ENCODE measurements at regions not wholly inside any gene's neighbourhood (a gene's known extent, or its start where the extent isn't known, plus 50 kb on each side); places are given as distances from the start of the nearest gene placed in this dataset.

DNA sequence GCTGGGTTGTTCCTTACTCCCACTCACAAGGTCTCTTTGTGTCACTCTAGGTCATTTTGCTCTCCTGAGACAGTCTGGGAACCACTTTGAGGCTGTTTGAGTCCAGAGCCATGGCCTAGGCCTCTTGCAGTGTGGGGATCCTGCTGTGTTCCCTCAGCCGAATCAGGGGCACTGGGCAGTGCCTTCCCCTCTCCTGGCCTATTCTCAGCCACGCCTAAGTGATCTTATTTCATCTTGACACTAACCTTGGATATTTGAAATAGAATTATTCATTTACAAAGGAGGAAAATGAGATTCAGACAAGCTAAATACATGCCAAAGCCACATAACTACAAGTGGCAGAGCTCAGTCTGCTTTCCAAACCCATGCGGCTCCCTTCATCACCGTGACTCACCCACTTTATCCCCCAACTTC, 557.2 kb upstream of the TBL1XR1 start:
- DNase-seq (no peak), ATAC-seq (no peak)
- Mint-ChIP-seq H3K9me3 (ENCODE audit: insufficient read depth) (no peaks in the 10 kb centered on the region), H3K36me3 (ENCODE audit: low read depth) (no peaks in the 10 kb centered on the region), H3K27ac (no peak overlapping the region), H3K4me3 (no peak overlapping the region), H3K27me3 (ENCODE audit: low read depth) (no peaks in the 10 kb centered on the region), H3K4me1 (ENCODE audit: low read depth) (peaks cover 3% of the 10 kb centered on the region)
- CTCF ChIA-PET: no interaction called here
- POLR2A ChIA-PET: no interaction called here

DNA sequence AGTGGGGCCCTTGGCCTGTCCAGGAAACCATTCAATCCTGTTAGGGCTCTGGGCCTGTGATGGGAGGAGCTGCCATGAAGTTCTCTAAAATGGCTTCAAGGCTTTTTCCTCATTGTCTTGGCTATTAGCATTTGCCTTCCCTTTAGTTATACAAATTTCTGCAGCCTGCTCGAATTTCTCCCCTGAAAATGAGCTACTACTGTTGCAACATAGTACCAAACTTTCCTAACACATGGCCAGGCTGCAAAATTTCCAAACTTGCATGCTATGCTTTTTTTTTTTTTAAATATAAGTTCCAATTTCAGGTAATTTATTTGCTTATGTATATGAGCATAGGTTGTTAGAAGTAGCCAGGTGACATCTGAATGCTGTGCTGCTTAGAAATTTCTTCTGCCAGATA, 560.8 kb upstream of the TBL1XR1 start:
- H3K4me1 Mint-ChIP-seq (ENCODE audit: low read depth): peaks cover 3% of the 10 kb centered on the region
- ChIA-PET POLR2A (interaction anchor here (0.7 kb wide), 1 partner anchor 398 kb away, joined by 4 read pairs; no protein-coding TSS in a partner anchor), CTCF (no interaction called here)
- peaks cover 7% of the 10 kb centered on the region for H3K9me3 Mint-ChIP-seq (ENCODE audit: insufficient read depth)
- H3K27me3 Mint-ChIP-seq (ENCODE audit: low read depth): no peaks in the 10 kb centered on the region
- no peak for ATAC-seq
- no peak overlapping the region for H3K4me3 Mint-ChIP-seq
- H3K27ac Mint-ChIP-seq: no peak overlapping the region
- peaks cover 5% of the 10 kb centered on the region for H3K36me3 Mint-ChIP-seq (ENCODE audit: low read depth)
- DNase-seq: no peak

DNA sequence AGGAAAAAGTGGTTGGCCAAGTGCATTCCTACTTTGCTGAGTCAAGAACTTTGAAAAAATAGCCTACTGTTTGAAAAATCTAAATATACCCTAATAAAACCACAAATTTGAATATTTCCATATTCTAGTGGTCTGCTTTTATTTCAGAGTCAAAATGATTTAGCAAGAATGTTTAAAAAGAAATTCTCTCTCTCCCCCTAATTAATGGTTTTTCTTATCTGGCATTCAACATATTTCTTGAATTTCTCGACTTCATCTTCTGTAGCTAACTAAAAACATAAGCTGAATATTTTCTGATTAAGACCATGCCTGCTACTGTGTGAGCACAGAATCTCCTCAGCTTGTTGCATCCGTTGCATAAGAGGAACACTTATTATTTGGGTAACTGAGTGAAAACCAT, 563.5 kb upstream of the TBL1XR1 start:
- POLR2A ChIA-PET: no interaction called here
- no peak for ATAC-seq
- CTCF ChIA-PET: no interaction called here

DNA sequence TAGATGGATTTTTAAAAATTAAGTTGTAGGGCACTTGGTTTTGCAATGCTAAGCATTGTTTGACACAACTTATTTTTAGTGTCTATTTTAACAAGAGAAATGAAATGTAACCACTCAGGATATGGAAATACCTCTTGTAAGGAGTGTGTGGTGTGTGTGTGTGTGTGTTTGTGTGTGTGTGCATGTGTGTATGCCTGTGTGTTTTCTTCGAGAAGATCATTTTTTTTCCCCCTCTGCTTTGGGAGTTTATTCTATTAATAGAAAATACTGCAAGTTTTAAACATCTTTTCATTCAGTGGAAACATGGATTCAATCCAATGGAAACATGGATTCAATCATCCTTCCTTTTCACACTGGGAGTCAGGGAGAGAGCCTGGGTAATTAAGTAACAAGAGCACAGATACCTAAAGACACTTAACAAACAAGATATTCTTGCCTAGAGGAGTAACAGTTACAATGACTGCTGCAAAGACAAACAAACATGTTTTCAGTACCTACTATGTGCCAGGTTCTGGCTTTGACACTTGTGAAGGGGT, 567.2 kb upstream of the TBL1XR1 start:
- Mint-ChIP-seq H3K27ac (no peak overlapping the region), H3K27me3 (ENCODE audit: low read depth) (no peaks in the 10 kb centered on the region), H3K36me3 (ENCODE audit: low read depth) (peaks cover 5% of the 10 kb centered on the region), H3K4me3 (no peak overlapping the region), H3K4me1 (ENCODE audit: low read depth) (peaks cover 5% of the 10 kb centered on the region), H3K9me3 (ENCODE audit: insufficient read depth) (peaks cover 7% of the 10 kb centered on the region)
- CTCF ChIA-PET: no interaction called here
- ATAC-seq: no peak
- POLR2A ChIA-PET: no interaction called here
- no peak for DNase-seq

More for the DNA sequence above, 563.5 kb upstream of the TBL1XR1 start:
- DNase-seq: no peak
- no peaks in the 10 kb centered on the region for H3K4me1 Mint-ChIP-seq (ENCODE audit: low read depth)
- no peak overlapping the region for H3K27ac Mint-ChIP-seq
- no peaks in the 10 kb centered on the region for H3K27me3 Mint-ChIP-seq (ENCODE audit: low read depth)
- peaks cover 5% of the 10 kb centered on the region for H3K36me3 Mint-ChIP-seq (ENCODE audit: low read depth)
- H3K4me3 Mint-ChIP-seq: no peak overlapping the region
- H3K9me3 Mint-ChIP-seq (ENCODE audit: insufficient read depth): peaks cover 7% of the 10 kb centered on the region

DNA sequence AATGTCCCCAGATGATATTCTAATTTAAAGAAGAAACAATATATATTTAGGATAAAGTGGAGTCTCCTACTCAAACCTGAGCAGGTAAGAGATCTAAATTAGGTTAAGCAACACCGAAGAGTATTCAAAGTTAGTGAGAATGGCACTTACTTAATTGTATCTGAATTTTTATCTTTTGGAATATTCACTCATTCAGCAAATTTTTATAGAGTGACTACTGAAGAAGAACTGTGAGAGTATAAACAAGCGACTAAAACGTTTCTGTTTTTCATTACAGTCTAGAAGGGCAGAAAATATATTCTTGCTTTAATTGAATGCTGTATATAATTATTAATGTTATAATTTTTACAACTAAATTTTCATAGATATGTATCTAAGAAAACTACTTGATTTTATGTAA, 567.7 kb upstream of the TBL1XR1 start:
- no peaks in the 10 kb centered on the region for H3K27me3 Mint-ChIP-seq (ENCODE audit: low read depth)
- no peak for ATAC-seq
- no peak for DNase-seq
- peaks cover 5% of the 10 kb centered on the region for H3K4me1 Mint-ChIP-seq (ENCODE audit: low read depth)
- peaks cover 11% of the 10 kb centered on the region for H3K9me3 Mint-ChIP-seq (ENCODE audit: insufficient read depth)
- peaks cover 2% of the 10 kb centered on the region for H3K36me3 Mint-ChIP-seq (ENCODE audit: low read depth)
- H3K27ac Mint-ChIP-seq: no peak overlapping the region
- no peak overlapping the region for H3K4me3 Mint-ChIP-seq
- ChIA-PET CTCF (no interaction called here), POLR2A (no interaction called here)

DNA sequence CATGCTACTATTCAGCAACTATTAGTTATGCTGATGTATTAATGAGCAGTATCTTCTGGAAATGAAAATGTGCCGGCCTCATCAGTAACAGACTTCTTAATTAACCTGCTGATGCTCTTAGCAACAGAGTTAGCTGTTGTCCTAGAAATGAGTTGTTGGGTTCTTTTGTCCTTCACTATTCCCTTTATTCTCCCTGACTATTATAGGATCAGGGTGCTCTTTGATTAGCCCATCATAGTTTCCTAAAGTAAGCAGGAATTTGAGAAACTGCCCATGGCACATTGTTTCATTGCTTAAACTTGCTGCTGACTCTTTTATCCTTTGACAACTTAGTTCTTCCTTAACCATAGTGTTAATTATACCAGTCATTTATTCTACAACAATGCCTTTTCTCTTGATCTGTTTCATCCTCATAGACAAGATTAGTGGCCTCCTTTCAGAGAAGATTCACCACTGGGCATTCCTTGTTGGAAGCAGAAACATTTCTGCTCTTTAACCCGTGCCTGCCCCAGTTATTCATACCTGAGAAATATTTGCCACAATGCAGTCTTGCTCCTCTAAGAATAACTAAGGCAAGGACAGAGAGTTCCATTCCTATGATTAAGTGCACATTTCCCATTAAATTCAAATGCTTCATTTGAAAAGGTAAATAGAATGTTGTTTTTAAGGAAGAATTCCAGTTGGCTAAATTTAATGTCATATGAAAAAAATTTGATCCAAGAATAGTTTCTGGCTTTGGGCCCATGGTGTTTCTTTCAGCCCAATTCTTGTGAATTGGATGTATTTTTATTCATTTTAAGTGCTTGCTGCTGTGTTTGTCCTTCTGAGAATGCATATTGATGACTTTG, 573.3 kb upstream of the TBL1XR1 start:
- peaks cover 5% of the 10 kb centered on the region for H3K4me1 Mint-ChIP-seq (ENCODE audit: low read depth)
- no peak for DNase-seq
- H3K27me3 Mint-ChIP-seq (ENCODE audit: low read depth): no peaks in the 10 kb centered on the region
- H3K36me3 Mint-ChIP-seq (ENCODE audit: low read depth): no peaks in the 10 kb centered on the region
- H3K4me3 Mint-ChIP-seq: no peak overlapping the region
- POLR2A ChIA-PET: no interaction called here
- H3K9me3 Mint-ChIP-seq (ENCODE audit: insufficient read depth): peaks cover 4% of the 10 kb centered on the region
- ATAC-seq: no peak
- no peak overlapping the region for H3K27ac Mint-ChIP-seq
- CTCF ChIA-PET: no interaction called here

DNA sequence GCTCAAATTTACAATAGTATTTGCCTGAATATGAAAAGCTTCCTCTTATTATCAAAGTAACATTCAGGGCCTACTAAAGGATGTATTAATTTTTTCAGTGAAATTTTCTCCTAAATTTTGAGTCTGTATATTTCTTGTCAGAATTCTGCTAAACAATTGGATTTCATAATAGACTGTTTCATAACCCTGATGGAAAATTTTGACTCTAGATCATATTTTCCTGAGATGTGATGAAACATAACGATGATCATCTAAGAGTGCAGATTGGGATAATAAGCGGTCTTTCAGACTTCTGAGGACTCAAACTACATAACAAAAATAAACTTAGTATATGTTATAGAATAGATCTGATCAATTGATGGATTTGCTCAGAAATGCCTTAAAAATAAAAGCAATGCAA, 574.5 kb upstream of the TBL1XR1 start:
- ATAC-seq: no peak

DNA sequence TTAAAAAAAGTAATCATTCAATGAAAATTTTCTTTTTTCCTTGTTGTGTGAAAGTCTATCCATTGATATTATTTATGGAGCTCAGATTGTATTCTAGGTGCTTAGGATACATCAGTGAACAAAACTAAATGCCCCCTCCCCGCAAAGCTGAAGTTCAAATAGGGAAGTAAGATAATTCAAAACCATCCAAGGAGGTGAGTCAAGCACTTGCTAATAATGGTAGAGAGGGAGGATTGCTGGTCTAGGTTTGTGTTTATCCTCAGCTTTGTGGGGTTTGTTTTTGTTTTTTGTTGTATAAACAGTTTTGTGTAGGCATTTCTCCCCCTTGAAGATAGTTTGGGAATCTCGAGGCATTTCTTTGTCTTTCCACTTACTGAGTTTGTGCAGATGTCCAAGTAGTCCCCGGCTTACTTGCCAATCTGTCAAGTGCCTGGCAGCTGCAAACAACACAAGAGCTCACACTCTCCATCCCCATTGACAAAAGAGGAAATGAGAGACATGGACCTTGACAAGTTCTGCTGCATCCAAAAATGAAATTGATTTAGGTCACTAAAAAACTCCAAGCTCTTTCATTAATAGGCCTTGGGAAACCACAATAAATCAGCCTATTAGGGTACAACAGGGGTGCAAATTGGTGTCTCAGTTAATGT, 575.8 kb upstream of the TBL1XR1 start:
- peaks cover 6% of the 10 kb centered on the region for H3K4me1 Mint-ChIP-seq (ENCODE audit: low read depth)
- peaks cover 3% of the 10 kb centered on the region for H3K36me3 Mint-ChIP-seq (ENCODE audit: low read depth)
- H3K4me3 Mint-ChIP-seq: no peak overlapping the region
- H3K27me3 Mint-ChIP-seq (ENCODE audit: low read depth): no peaks in the 10 kb centered on the region
- no peak overlapping the region for H3K27ac Mint-ChIP-seq
- ChIA-PET CTCF (no interaction called here), POLR2A (no interaction called here)
- no peak for ATAC-seq
- peaks cover 7% of the 10 kb centered on the region for H3K9me3 Mint-ChIP-seq (ENCODE audit: insufficient read depth)
- DNase-seq: no peak

More for the DNA sequence above, 574.5 kb upstream of the TBL1XR1 start:
- no peak overlapping the region for H3K27ac Mint-ChIP-seq
- H3K36me3 Mint-ChIP-seq (ENCODE audit: low read depth): no peaks in the 10 kb centered on the region
- H3K27me3 Mint-ChIP-seq (ENCODE audit: low read depth): no peaks in the 10 kb centered on the region
- no peak for DNase-seq
- peaks cover under 1% of the 10 kb centered on the region for H3K4me1 Mint-ChIP-seq (ENCODE audit: low read depth)
- ChIA-PET POLR2A (no interaction called here), CTCF (no interaction called here)
- H3K4me3 Mint-ChIP-seq: no peak overlapping the region
- H3K9me3 Mint-ChIP-seq (ENCODE audit: insufficient read depth): peaks cover 4% of the 10 kb centered on the region

DNA sequence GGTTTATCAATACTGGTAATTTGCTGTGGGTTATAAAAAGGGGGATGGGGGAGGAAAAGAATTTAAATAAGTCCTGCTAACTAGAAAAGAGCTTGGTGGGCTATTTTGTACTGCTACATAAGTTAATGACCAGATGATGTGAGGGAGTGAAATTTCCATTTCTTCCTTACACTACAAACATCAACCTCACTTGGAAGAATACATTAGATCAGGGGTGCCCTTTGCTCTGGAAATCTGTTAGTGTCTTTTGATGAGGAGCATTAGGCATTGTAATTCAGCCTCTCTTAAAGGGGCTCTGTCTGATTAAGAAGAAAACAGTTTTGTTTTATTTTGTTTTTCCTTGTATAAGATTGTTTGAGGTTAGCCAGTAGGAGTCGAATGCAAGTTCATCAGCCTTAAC, 576.4 kb upstream of the TBL1XR1 start:
- H3K36me3 Mint-ChIP-seq (ENCODE audit: low read depth): peaks cover 6% of the 10 kb centered on the region
- DNase-seq (no peak), ATAC-seq (no peak)
- H3K9me3 Mint-ChIP-seq (ENCODE audit: insufficient read depth): peaks cover 9% of the 10 kb centered on the region
- ChIA-PET POLR2A (no interaction called here), CTCF (no interaction called here)
- no peaks in the 10 kb centered on the region for H3K27me3 Mint-ChIP-seq (ENCODE audit: low read depth)
- no peak overlapping the region for H3K4me3 Mint-ChIP-seq
- H3K27ac Mint-ChIP-seq: no peak overlapping the region
- H3K4me1 Mint-ChIP-seq (ENCODE audit: low read depth): peaks cover 13% of the 10 kb centered on the region

DNA sequence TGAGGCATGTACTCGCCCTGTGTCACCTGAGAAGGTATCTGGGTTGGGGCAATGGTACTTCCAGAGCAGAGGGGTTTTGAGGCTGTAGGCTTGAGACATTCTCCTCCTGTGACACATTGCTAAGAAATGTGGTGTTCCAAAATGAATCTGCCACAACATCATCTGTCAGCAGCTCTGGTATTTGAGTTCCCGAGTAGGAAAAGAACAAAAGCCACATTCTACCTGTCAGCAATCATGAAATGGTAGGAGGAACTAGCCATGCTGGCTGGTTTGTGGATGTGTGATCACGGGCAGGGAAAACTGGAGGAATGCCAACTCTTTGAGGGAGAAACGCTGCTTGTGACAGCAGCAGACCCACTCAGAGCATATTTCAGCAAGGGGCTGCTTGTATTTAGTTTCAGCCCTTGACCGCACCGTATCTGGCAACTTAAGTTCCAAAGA, 579.4 kb upstream of the TBL1XR1 start:
- H3K9me3 Mint-ChIP-seq (ENCODE audit: insufficient read depth): peaks cover 5% of the 10 kb centered on the region
- peaks cover 18% of the 10 kb centered on the region for H3K4me1 Mint-ChIP-seq (ENCODE audit: low read depth)
- no peaks in the 10 kb centered on the region for H3K27me3 Mint-ChIP-seq (ENCODE audit: low read depth)
- peaks cover 6% of the 10 kb centered on the region for H3K36me3 Mint-ChIP-seq (ENCODE audit: low read depth)
- H3K4me3 Mint-ChIP-seq: no peak overlapping the region
- POLR2A ChIA-PET: no interaction called here
- no peak overlapping the region for H3K27ac Mint-ChIP-seq
- CTCF ChIA-PET: no interaction called here
- ATAC-seq (no peak), DNase-seq (no peak)

DNA sequence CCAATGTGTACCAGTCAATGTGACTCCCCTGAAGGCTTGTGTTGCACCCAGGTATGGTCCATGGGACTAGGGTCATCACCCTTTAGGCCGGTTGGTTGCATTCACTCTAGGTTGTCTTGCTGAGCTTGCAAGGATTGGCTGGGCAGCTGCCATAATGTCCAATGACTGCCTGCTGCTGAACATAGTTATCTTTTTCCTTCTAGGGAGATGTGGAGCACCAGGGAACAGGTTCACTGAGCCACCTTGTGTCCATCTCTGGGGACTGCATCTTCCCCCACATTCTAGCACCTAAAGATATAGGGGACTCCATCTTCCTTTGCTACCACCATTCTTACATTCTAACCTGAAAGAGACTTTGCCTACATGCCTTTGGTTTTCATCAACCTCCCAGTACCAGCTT, 580.4 kb upstream of the TBL1XR1 start:
- ChIA-PET CTCF (interaction anchor here (0.9 to 1.4 kb wide), 5 partner anchors 11 to 839 kb away, joined by 3 to 4 read pairs (median 3); no protein-coding TSS in a partner anchor), POLR2A (interaction anchor here (0.6 kb wide), 1 partner anchor 476 kb away, joined by 5 read pairs; no protein-coding TSS in a partner anchor)
- H3K4me1 Mint-ChIP-seq (ENCODE audit: low read depth): peaks cover 18% of the 10 kb centered on the region
- H3K36me3 Mint-ChIP-seq (ENCODE audit: low read depth): peaks cover 6% of the 10 kb centered on the region
- H3K4me3 Mint-ChIP-seq: no peak overlapping the region
- peak; percentile 52 for DNase-seq
- peaks cover 5% of the 10 kb centered on the region for H3K9me3 Mint-ChIP-seq (ENCODE audit: insufficient read depth)
- peak; percentile 58 for ATAC-seq
- H3K27ac Mint-ChIP-seq: peak overlapping the region; percentile 73
- H3K27me3 Mint-ChIP-seq (ENCODE audit: low read depth): no peaks in the 10 kb centered on the region

DNA sequence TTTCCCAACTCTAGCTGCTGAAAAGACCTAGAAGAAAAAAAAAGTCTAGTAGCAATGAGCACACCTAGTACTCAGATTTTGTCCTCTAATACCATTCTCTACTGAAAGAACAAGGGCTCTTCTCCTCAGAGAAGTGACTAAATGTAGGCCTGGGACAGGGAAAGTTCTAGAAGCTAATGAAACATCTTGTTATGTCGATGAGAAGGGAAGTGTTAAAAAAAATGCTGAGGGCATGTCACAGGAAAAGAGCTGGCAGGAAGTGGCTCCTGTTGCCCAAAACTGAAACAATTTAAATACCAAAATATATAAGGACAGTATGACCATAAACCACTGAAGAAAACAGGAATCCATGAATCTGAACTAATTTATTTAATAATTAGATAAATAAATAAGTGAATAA, 581.4 kb upstream of the TBL1XR1 start:
- H3K27me3 Mint-ChIP-seq (ENCODE audit: low read depth): no peaks in the 10 kb centered on the region
- POLR2A ChIA-PET: interaction anchor here (0.6 to 1.2 kb wide), 2 partner anchors 419 to 720 kb away, joined by 3 read pairs; no protein-coding TSS in a partner anchor
- ATAC-seq: no peak

More for the DNA sequence above, 581.4 kb upstream of the TBL1XR1 start:
- peaks cover 5% of the 10 kb centered on the region for H3K9me3 Mint-ChIP-seq (ENCODE audit: insufficient read depth)
- peak; percentile 32 for DNase-seq
- peaks cover 6% of the 10 kb centered on the region for H3K36me3 Mint-ChIP-seq (ENCODE audit: low read depth)
- H3K4me1 Mint-ChIP-seq (ENCODE audit: low read depth): peaks cover 18% of the 10 kb centered on the region
- H3K4me3 Mint-ChIP-seq: no peak overlapping the region
- CTCF ChIA-PET: interaction anchor here (1.0 to 1.4 kb wide), 4 partner anchors 10 to 240 kb away, joined by 3 to 5 read pairs (median 4); no protein-coding TSS in a partner anchor
- peak overlapping the region; percentile 49 for H3K27ac Mint-ChIP-seq
